DLD1 (cell line): ENCODE measurements at regions not wholly inside any gene's neighbourhood (a gene's known extent, or its start where the extent isn't known, plus 50 kb on each side); places are given as distances from the start of the nearest gene placed in this dataset.
"Not testable (repeated sequence)": the region's sequence is repeated elsewhere in the genome, so short reads cannot be mapped to it uniquely, and the experiment has no call there.

Source experiments
- in situ Hi-C: cut with HindIII; loops from 2 replicates; pipeline ENCODE4 v1.10.0; 2017; ENCODE audit warnings: low sequenced_read_pairs

GRCh38 chr4:3375688-3376087 lies 66.1 kb upstream of the HGFAC start:
- in situ Hi-C loops: no loop called here

DNA sequence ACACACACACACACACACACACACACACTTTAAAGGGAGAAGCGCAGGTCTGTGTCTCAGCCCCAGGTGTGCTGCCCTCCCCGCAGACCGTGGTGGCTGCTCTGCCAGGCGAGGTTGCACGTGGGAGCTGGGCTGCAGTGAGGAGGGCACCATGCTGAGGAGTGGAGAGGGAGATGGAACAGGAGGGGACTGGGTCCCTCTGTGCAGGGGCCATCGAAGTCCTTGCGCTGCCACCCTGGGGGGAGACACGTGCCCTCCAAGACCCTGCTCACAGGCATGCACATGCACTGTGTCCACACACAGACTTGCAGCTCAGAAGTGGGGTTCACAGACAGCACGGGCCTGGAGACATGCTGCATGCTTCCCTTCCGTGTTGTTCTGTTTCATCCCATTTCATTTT lies 65.5 kb upstream of the HGFAC start:
- in situ Hi-C loops: no loop called here

GRCh38 chr4:3377557-3377956 lies 64.2 kb upstream of the HGFAC start:
- in situ Hi-C loops: no loop called here

- in situ Hi-C loops: not testable (repeated sequence)
Observed at GRCh38 chr4:3380336-3380735, 61.4 kb upstream of the HGFAC start.

- in situ Hi-C loops: not testable (repeated sequence)
Observed at GRCh38 chr4:3381208-3381607, 60.6 kb upstream of the HGFAC start.

DNA sequence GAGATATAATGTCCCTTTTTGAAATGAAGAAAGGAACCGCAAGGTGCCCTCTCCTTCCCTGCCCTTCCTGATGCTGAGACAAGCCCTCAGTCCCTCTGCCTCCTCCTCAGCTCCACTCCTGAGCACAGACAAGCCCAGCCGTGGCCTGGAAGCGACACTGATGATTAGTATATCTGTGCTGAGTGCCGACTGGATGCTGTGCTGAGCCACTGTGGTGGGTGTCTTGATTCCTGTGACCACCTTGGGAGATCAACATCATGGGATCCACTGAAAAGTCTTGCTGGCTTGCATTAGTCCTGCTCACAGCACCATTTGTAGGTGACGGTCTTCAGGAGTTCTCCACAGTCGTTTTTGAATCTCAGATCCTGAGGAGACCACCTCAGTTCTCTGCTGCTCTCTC lies 59.5 kb upstream of the HGFAC start:
- in situ Hi-C loops: no loop called here

- in situ Hi-C loops: no loop called here
Observed at GRCh38 chr4:3384391-3384770, 57.4 kb upstream of the HGFAC start.

GRCh38 chr4:3384771-3385710 lies 56.7 kb upstream of the HGFAC start:
- in situ Hi-C loops: no loop called here

- in situ Hi-C loops: no loop called here
Observed at GRCh38 chr4:3385711-3386420, 55.9 kb upstream of the HGFAC start.

DNA sequence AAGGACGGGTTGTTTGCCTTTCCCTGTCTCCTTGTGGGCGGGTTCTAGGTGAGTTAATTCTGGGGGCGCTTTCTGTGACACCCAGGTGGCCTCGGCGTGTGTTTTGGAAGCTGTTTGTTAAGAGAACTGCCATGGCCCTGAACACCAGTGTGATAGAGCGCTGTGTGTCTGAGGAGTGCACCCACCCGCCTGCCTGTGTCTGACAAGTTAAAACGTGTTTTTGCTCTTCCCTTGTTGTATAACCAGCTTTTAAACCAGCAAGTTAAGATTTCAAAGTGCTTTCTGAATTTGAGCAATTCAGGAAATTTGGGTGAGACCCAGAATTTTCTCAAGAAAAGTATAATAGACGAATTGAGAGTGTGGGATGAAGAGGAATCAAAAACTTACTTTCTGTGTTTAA lies 55.2 kb upstream of the HGFAC start:
- in situ Hi-C loops: no loop called here

- in situ Hi-C loops: no loop called here
Observed at GRCh38 chr4:3387154-3387942, 54.4 kb upstream of the HGFAC start.

GRCh38 chr4:3387943-3388361 lies 53.8 kb upstream of the HGFAC start:
- in situ Hi-C loops: no loop called here

GRCh38 chr4:3388471-3389232 lies 53.1 kb upstream of the HGFAC start:
- in situ Hi-C loops: no loop called here

DNA sequence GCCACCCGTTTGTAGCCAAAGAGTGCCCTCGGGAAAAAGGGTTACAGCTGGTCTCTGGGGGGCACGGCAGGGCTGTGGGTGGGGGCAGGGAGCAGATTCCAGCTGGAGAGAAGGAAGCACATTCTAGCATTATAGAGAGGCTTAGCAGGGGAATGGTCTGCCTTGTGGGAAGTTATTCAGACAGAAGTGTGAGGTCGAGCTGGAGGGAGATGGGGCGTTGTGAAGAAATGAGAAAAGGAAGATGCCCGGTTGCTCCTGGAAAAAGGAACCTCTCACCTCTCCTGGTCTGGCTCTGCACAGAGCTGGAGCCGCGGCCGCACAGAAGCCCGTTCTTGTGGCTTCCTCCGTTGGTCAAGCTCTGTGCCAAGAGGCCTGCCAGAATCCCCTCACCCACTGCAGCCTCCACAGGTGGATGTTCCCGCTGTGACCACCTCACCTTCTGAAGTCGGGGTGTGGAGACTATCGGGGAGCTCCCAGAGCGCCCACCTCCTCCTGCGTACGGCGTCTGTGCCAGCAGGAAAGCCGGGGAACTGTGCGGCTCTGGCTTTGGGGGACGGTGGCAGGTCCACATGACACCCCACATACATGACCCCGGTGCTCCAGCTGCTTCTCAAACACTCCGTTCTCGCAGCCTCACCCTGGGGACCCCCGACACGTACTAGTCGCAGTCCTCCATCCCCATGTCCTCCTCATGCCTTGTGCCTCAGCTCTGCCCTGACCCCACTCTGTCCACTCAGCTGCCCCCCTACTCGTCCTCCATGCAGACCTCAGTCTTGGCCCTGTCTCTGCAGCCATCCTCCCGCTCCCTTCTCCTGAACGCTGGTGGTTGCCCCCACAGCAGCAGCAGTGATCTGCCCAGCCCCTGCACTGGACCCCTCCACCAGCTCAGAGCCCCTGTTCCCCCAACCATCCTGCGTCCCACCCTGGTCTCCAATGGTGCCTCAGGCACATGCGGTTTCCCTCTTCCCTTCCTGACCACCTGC lies 52.2 kb upstream of the HGFAC start:
- in situ Hi-C loops: no loop called here

- in situ Hi-C loops: no loop called here
Observed at GRCh38 chr4:3390288-3390811, 51.4 kb upstream of the HGFAC start.

GRCh38 chr4:3391422-3391821 lies 50.3 kb upstream of the HGFAC start:
- in situ Hi-C loops: no loop called here
